Smooth muscle cell of the brain vasculature (primary cell): ENCODE measurements at regions not wholly inside any gene's neighbourhood (a gene's known extent, or its start where the extent isn't known, plus 50 kb on each side); places are given as distances from the start of the nearest gene placed in this dataset.

Source experiments
- DNase-seq: peaks from one replicate; pipeline ENCODE4 v3.0.0-alpha.2; 2012; ENCODE audit warnings: low read depth, low spot score

GRCh38 chr20:52783769-52784168 lies 188.4 kb upstream of the TSHZ2 start:
- no peak for DNase-seq

- DNase-seq = no peak
Measured at GRCh38 chr20:52780462-52780861, 191.7 kb upstream of the TSHZ2 start.

- no peak for DNase-seq
Measured at GRCh38 chr20:52779125-52779524, 193.0 kb upstream of the TSHZ2 start.

GRCh38 chr20:52777171-52777570 lies 195.0 kb upstream of the TSHZ2 start:
- no peak for DNase-seq

GRCh38 chr20:52775786-52776185 lies 196.4 kb upstream of the TSHZ2 start:
- no peak for DNase-seq

GRCh38 chr20:52768694-52769093 lies 203.5 kb upstream of the TSHZ2 start:
- DNase-seq = no peak

GRCh38 chr20:52766645-52767435 lies 205.3 kb upstream of the TSHZ2 start:
- DNase-seq = no peak

- no peak for DNase-seq
Measured at GRCh38 chr20:52763321-52763853, 208.8 kb upstream of the TSHZ2 start.

GRCh38 chr20:52761867-52762266 lies 210.3 kb upstream of the TSHZ2 start:
- no peak for DNase-seq

- no peak for DNase-seq
Measured at GRCh38 chr20:52760791-52761190, 211.4 kb upstream of the TSHZ2 start.

GRCh38 chr20:52757411-52757810 lies 214.7 kb upstream of the TSHZ2 start:
- DNase-seq = no peak

- no peak for DNase-seq
Measured at GRCh38 chr20:52755744-52756143, 216.4 kb upstream of the TSHZ2 start.

- DNase-seq = no peak
Measured at GRCh38 chr20:52754366-52754765, 217.8 kb upstream of the TSHZ2 start.

- DNase-seq = no peak
Measured at GRCh38 chr20:52752023-52752422, 220.1 kb upstream of the TSHZ2 start.

- DNase-seq = no peak
Measured at GRCh38 chr20:52751571-52751970, 220.6 kb upstream of the TSHZ2 start.

- DNase-seq = no peak
Measured at GRCh38 chr20:52749938-52750337, 222.2 kb upstream of the TSHZ2 start.

GRCh38 chr20:52748990-52749389 lies 223.2 kb upstream of the TSHZ2 start:
- no peak for DNase-seq

GRCh38 chr20:52748285-52748932 lies 223.7 kb upstream of the TSHZ2 start:
- no peak for DNase-seq

- no peak for DNase-seq
Measured at GRCh38 chr20:52747845-52748284, 224.3 kb upstream of the TSHZ2 start.

GRCh38 chr20:52746770-52747169 lies 225.4 kb upstream of the TSHZ2 start:
- no peak for DNase-seq

- DNase-seq = no peak
Measured at GRCh38 chr20:52746190-52746589, 226.0 kb upstream of the TSHZ2 start.

GRCh38 chr20:52744441-52744840 lies 227.7 kb upstream of the TSHZ2 start:
- DNase-seq = no peak

GRCh38 chr20:52738081-52738480 lies 234.1 kb upstream of the TSHZ2 start:
- DNase-seq = no peak
